ENCODE measurements at regions not wholly inside any gene's neighbourhood (a gene's known extent, or its start where the extent isn't known, plus 50 kb on each side); places are given as distances from the start of the nearest gene placed in this dataset.

DNA sequence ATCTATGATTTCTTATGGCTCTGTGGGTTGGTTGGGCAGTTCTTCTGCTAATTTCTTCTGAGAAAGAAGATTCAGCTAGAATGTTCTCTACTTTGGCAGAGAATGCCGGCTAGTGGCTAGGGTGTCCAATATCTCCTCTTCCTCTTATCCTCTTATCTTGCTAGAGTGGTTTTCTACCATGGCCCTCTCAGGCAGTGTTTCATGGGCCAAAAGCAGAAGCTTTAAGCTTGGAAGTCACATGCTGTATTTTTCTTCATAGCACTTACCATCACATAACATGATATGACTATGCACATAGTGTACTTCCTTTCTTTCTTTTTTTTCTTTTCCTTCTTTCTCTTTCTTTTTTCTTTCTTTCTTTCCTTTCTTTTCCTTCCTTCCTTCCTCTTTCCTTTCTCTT is 140.0 kb downstream of the ITGB8 start:
- Histone ChIP-seq H2BK12ac (ENCODE audit: insufficient read length, low read depth, low read length) (no peak overlapping the region), H3K9me3 (ENCODE audit: control insufficient read depth, low read depth, low read length) (no peaks in the 10 kb centered on the region), H2BK15ac (ENCODE audit: low read depth, low read length) (no peak overlapping the region), H4K91ac (ENCODE audit: insufficient read length, low read depth, low read length) (no peak overlapping the region), H3K9ac (ENCODE audit: extremely low read depth, insufficient read length, low read length) (no peak overlapping the region), H2BK120ac (ENCODE audit: low read depth, low read length, poor library complexity, severe bottlenecking) (no peak overlapping the region), H3K23ac (ENCODE audit: insufficient read length, low read depth, low read length) (no peak overlapping the region), H2BK5ac (ENCODE audit: insufficient read length, low read length) (no peak overlapping the region), H3K56ac (ENCODE audit: insufficient read length, low read depth, low read length) (no peak overlapping the region), H3K23me2 (ENCODE audit: insufficient read length, low read depth, low read length, poor library complexity, severe bottlenecking) (no peaks in the 10 kb centered on the region), H3K4ac (ENCODE audit: low read depth, low read length) (no peak overlapping the region), H2BK20ac (ENCODE audit: low read depth, low read length, poor library complexity, severe bottlenecking) (no peak overlapping the region), H3K79me1 (ENCODE audit: insufficient read depth, low read depth, low read length, poor library complexity, severe bottlenecking) (no peaks in the 10 kb centered on the region), H3K27me3 (ENCODE audit: insufficient read depth, low read length) (no peaks in the 10 kb centered on the region), H4K5ac (ENCODE audit: insufficient read length, low read depth, low read length) (no peak overlapping the region), H2AFZ (ENCODE audit: low read length) (no peak overlapping the region), H3K4me1 (ENCODE audit: insufficient read depth, low read length) (no peaks in the 10 kb centered on the region), H4K20me1 (ENCODE audit: control insufficient read depth, insufficient read depth, insufficient read length) (no peaks in the 10 kb centered on the region), H3K27ac (ENCODE audit: insufficient read length, low read depth, low read length) (no peak overlapping the region), H3K4me2 (ENCODE audit: insufficient read depth, insufficient read length, low read length) (no peak overlapping the region), H3K79me2 (ENCODE audit: insufficient read depth, low read length) (no peaks in the 10 kb centered on the region), H3K14ac (ENCODE audit: insufficient read depth, low read length) (no peak overlapping the region), H2AK5ac (ENCODE audit: insufficient read length, low read length) (no peak overlapping the region), H3T11ph (ENCODE audit: low read length) (no peak overlapping the region), H4K8ac (replicated peaks; ENCODE audit: insufficient read length, low read depth, low read length) (no peak overlapping the region), H3K18ac (ENCODE audit: insufficient read length, low read depth, low read length) (no peak overlapping the region)
- TF ChIP-seq, protein P1, sequence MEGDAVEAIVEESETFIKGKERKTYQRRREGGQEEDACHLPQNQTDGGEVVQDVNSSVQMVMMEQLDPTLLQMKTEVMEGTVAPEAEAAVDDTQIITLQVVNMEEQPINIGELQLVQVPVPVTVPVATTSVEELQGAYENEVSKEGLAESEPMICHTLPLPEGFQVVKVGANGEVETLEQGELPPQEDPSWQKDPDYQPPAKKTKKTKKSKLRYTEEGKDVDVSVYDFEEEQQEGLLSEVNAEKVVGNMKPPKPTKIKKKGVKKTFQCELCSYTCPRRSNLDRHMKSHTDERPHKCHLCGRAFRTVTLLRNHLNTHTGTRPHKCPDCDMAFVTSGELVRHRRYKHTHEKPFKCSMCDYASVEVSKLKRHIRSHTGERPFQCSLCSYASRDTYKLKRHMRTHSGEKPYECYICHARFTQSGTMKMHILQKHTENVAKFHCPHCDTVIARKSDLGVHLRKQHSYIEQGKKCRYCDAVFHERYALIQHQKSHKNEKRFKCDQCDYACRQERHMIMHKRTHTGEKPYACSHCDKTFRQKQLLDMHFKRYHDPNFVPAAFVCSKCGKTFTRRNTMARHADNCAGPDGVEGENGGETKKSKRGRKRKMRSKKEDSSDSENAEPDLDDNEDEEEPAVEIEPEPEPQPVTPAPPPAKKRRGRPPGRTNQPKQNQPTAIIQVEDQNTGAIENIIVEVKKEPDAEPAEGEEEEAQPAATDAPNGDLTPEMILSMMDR (conservative IDR thresholded peaks at IDR 0.05) = no peak
- Mint-ChIP-seq H3K9me3 (no peaks in the 10 kb centered on the region), H3K4me3 (no peak overlapping the region), H3K27ac (no peak overlapping the region), H3K36me3 (ENCODE audit: insufficient read depth in 1 of 3, low read depth in 3 of 3) (no peaks in the 10 kb centered on the region), H3K4me1 (no peaks in the 10 kb centered on the region), H3K27me3 (ENCODE audit: low read depth) (no peaks in the 10 kb centered on the region)
- WGBS (ENCODE audit: extremely low coverage, insufficient read length, low lambda C conversion rate) = no CpG with 5 or more reads among the region's 1 CpG
- no peak for DNase-seq
